Activated CD4-positive, alpha-beta T cell treated with anti-CD3 and anti-CD28 coated beads, Interleukin-2, Interleukin-4, amounts not matched to agents 100 ng/mL and 50 ng/mL, durations not matched to agents 16 hours and 8 hours (primary cell): ENCODE measurements at regions not wholly inside any gene's neighbourhood (a gene's known extent, or its start where the extent isn't known, plus 50 kb on each side); places are given as distances from the start of the nearest gene placed in this dataset.
"Not testable (repeated sequence)": the region's sequence is repeated elsewhere in the genome, so short reads cannot be mapped to it uniquely, and the experiment has no call there.

Source experiments
- DNase-seq: peaks from one replicate; pipeline ENCODE4 v3.0.0-alpha.2; 2020; ENCODE audit warnings: low spot score

DNA sequence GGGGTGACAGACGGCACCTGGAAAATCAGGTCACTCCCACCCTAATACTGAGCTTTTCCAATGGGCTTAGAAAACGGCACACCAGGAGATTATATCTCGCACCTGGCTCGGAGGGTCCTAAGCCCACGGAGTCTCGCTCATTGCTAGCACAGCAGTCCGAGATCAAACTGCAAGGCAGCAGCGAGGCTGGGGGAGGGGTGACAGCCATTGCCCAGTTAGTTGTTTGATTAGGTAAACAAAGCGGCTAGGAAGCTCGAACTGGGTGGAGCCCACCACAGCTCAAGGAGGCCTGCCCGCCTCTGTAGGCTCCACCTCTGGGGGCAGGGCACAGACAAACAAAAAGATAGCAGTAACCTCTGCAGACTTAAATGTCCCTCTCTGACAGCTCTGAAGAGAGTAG lies 260.9 kb downstream of the BLID start:
- not testable (repeated sequence) for DNase-seq

DNA sequence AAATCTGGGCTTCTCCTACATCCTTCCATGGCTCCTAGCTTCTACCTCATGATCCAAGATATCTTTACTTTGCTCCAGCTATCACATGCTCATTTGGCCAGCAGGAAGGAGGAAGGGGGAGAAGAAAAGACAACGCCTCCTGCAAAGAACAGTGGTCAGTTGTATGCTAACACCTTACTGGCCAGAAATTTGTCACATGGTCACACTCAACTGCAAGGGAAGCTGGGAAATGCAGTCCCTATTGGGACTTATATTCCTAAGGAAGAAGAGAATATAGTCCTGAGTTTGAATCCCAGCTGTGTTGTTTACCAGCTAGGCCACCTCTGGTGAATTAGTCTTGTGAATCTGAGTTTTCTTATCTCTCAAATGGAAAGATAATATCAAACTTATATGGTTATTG lies 272.0 kb downstream of the BLID start:
- DNase-seq: no peak

GRCh38 chr11:121842192-121842585 lies 273.8 kb downstream of the BLID start:
- no peak for DNase-seq

DNA sequence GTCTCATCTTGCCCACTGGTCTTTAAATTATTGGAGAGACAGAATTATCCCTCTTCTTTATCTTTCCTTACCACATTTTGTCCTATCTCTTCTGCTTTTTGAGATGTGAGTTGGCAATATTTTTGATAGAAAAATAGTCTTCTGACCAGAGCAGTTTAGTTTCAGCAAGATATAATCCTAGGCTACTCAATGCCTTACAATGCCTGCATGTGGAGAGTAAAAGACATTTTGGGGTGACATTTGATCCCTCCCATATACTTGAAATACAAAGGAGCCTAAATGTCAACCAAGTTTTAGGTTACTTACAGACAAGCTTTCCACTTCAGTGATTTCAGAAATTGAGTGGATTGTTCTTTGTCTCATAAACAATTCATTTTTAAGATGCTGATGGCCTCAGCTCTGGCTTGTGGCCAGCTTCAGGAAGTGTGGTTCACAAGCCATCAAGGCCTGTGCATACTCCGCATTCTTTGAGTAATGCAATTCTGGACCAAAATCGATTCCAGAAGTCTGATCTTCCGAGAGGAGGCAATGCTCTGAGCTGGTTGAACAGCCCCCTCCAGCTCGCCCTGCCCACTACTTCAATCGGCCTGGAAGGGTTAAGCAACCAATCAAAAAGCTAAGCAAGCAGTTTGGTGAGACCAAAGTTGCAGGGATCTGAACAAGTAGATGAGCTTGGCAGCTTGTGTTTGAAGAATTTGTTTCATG lies 274.4 kb downstream of the BLID start:
- DNase-seq: no peak

GRCh38 chr11:121839781-121840180 lies 276.2 kb downstream of the BLID start:
- DNase-seq: no peak

DNA sequence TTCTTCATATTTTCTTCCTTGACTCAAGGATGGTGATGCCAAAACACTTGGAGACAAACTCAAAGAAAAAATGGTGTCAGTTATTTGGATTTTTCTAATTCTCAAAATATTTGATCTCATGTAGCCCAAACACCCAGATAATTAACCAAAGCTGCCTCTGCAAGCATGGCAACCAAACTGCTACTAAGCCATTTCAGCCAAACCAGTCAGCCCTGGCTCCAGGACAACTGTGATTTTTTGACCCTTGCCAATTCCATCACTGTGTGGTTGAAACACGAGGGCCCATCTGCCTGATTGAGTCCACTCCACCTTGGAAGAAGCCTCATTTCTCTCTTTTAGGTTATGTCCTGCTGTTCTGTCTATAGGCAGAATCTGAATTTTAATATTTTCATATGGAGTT lies 277.4 kb downstream of the BLID start:
- DNase-seq: no peak

DNA sequence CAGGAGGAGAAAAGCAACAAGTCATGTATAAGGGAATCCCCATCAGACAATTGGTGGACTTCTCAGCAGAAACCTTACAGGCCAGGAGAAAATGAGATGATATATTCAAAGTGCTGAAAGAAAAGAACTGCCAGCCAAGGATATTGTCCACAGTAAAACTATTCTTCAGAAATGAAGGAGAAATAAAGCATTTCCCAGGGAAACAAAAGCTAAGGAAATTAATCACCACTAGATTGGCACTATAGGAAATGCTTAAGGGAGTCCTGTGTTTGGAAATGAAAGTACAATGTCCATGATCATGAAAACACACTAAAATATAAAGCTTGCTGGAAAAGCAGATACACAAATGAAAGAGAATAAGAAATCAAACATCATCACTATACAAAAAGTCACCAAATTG lies 282.0 kb downstream of the BLID start:
- DNase-seq: no peak

DNA sequence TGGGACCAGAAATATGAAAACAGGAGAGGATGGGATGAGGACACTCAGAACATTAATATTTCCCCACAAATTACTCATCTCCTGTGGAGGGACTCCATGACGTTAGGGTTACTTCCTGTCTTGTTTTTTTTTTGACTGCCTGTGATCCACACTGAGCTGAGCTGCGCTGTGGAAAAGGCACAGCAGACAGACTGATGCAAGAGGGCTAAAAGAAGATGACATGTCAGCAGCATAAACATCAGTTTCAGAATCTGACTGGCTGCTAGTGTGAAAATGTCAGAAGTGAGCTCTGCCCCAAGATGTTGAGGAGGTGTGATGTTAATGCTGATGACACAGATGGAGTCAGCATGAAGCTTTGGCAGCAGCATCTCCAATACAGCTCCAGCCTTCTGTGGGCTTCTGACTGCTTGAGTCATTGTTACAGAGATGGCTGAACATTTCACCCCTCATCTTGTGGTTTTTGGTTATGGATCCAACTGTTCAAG lies 286.8 kb downstream of the BLID start:
- peak; percentile 1 for DNase-seq

DNA sequence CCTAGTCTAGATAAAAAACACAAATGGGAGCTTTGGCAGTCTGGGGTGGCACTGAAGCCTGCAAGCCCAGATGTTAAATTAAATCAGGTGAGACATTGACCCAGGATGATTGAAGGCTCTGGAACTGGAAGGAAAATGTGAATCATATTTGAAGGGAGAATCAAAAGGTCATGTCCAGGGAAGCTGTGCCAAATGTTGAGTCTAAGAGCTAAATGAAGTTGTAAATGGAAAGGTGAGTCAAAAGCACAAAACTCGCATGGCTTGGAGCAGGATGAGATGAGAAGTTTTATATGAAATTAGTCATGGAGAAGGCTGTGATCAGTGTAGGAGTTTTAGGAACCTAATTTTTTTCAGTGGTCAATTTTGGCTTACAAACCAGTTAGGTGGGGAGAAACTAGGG lies 301.1 kb downstream of the BLID start:
- DNase-seq: no peak

GRCh38 chr11:121814296-121814695 lies 301.7 kb downstream of the BLID start:
- DNase-seq: no peak

GRCh38 chr11:121810291-121810690 lies 305.7 kb downstream of the BLID start:
- no peak for DNase-seq

DNA sequence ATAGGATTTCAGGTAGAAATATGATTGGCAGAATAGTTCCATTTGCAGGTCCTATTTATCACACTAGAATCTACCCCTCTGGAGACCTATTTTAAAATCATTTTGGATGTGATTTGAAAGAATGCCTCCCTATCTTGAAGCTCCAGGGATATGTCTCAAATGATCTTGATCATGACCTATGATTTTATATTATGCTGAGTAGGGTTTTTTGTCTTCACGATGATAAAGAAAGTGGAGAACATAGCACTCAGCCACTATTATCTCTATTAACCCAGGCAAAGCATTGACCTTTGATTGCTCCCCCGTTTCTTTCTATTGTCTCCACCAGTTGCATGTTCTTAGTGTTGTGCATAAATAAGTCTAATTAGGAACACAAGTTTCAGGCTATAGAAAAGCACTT lies 307.9 kb downstream of the BLID start:
- DNase-seq: no peak

DNA sequence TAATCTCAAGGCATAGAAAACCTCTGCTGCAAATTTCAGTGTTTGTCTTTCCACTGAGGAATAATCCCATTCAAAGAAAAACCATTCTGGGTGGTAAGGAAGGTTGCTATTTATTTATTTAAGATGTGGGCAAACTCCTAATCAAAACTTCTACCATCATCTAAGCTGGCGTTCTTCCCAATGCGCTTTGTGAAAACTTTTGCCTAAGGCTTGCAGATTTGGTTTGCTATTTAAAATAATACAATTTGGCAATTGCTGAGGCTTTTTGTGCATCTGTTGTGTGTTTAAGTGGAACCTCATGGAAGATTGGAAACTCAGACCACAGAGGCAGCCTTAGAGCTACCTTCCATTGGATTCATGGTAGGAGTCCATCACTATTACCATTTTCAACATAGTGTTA lies 309.0 kb downstream of the BLID start:
- DNase-seq: no peak

DNA sequence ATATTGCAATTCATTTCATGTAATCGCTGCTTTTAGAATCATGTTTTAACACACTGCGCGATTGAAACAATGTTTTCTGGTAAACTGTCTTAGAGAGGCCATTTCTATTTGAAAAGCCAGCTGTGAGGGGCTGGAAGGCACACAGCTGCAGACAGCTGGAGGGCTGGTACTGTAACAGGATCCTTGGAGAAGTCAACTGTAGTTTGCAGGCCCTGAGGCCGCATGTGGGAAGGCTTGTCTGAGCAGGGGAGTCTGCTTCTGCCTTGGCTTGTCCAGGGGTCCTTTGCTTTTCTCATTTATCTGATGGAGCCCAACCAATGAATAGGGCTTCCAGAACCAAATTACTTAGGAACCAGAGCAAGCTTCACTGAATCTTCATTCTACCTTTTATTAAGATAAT lies 313.5 kb downstream of the BLID start:
- DNase-seq: no peak

GRCh38 chr11:121801781-121802180 lies 314.2 kb downstream of the BLID start:
- DNase-seq: no peak

DNA sequence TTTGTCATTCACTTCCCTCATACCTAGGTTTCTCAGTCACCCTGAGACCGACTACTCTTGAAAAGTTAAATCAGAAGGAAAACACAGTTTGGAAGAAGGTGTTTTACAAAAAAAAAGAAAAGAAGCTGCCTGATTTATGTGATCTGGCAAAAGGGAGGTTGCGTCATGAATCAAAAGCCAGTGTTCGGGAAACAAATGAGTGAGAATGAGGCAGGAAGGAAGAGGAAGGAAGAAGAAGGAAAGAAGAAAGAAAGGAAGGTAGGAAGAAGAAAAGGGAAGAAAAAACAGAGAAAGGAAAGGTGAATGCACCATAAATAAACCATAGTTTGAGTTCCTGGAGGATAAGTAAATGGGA lies 314.6 kb downstream of the BLID start:
- no peak for DNase-seq

DNA sequence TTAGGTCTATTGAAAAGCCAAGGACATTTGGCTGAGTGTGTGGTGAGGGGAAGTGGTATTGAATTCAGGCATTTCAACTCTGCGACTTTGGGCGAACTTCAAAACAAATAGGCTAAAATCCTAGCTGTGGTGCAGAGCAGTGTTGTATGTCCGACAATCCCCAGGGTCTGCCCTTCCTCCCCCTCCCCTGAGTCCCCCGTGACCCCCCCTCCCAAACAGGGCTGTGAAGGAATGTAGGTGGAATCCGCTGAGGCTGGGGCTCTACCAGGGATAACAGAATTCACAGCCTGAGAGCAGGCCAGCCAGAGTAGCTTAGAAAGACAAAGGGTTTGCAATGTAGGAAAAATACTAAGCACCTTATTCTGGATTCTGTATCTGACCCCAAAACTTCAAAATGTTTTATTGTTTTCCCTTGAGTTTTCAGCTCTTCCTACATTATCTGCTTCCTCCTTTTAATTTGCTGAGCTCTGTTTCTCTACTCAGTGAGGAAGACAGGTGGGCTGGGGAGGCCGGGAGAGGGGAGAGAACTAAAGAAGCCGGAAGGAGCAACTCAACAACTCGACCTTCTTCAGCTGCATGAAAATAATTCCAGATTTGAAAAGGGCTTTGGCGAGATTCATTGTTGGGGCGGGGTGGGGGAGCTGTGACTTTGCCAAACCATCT lies 315.2 kb downstream of the BLID start:
- DNase-seq: no peak

DNA sequence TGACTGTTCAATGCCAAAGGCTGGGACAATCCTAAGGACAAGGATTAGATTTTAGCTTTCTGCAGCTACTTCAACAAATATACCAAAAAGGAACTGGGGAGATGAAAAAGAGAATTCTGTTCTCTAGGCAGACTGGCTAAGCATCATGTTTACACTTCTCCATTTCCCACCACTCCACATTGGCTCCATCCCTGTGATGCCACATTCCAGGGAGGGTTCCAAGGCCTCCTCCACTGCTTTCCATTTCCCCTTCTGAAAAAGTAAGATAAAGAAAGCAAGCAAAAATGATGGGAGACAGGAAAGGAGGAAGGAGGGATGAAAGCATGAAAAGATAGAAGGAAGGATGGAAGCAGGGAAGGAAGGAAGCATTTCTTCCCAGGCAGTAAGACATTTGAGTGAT lies 315.8 kb downstream of the BLID start:
- DNase-seq: no peak

DNA sequence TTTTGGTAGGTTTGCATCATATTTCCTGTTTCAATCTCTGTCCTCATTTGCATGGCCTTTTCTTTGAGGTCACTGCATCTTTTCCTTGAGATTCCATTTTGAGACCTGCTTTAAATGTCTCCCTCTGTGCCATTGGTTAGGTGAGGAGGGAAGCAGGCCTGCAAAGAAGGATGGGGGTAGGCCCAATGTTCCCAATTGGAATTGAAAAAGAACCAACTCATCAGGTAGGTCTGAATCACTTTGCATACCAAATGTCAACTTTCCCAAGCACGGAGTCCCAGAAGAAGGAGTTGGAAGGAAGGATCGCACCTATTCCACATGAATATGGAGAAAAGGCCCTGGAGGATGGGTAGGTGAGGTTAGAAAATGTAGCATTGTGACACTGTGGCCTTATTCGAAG lies 318.5 kb downstream of the BLID start:
- DNase-seq: no peak

DNA sequence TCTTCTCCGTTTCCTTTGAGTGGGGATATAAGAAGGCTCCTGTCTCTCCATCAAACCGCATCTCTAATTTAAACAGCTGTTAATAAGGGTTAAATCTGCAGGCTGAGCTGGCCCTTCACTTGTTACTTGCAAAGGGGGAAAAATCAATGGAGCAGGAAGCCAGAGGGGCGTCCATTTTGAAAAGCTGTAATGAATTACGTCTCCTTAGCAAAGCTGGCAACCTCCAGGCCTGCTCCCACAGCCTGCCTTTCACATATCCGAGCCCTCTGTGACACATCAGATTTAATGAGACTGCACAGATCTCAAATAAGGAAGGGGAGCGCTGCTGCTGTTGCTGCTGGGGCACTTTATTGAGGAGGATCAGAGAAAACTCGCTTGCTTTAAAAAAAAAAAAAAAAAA lies 320.8 kb downstream of the BLID start:
- no peak for DNase-seq

- DNase-seq: no peak
These were observed 321.3 kb downstream of the BLID start for GRCh38 chr11:121794671-121795141.

GRCh38 chr11:121793916-121794315 lies 322.1 kb downstream of the BLID start:
- no peak for DNase-seq

- DNase-seq: no peak
These were observed 322.7 kb downstream of the BLID start for GRCh38 chr11:121793291-121793690.

- DNase-seq: no peak
These were observed 323.8 kb downstream of the BLID start for GRCh38 chr11:121792185-121792584.
